SK-N-SH (cell line): ENCODE measurements at regions not wholly inside any gene's neighbourhood (a gene's known extent, or its start where the extent isn't known, plus 50 kb on each side); places are given as distances from the start of the nearest gene placed in this dataset.
A peak's percentile ranks its signal among the peaks of the same experiment; 100 is the strongest.

ENCODE experiments used
- CTCF ChIA-PET: fragments of 300-600, 350-600 bp; formaldehyde crosslinking; extraction: SDS; loops from one replicate; lab custom pipeline; 2021; lab: Yijun Ruan, JAX
- POLR2A ChIA-PET: fragments of 350-600 bp; sonication (Branson Sonifier 250); formaldehyde crosslinking; extraction: SDS; loops from one replicate; lab custom pipeline; 2020; ENCODE audit warnings: antibody characterized with exemption, inconsistent platforms; lab: Yijun Ruan, JAX
- DNase-seq: peaks from one replicate; pipeline ENCODE4 v3.0.0; 2012
- H2AFZ ChIP-seq: fragments of 200-600 bp; sonication (generic); 2 replicates; pipeline ENCODE4 v1.8.1; 2016; ENCODE audit warnings: antibody characterized with exemption, mild to moderate bottlenecking, low read depth
- H3F3A ChIP-seq: fragments of 200-600 bp; sonication (generic); replicated peaks from 2 replicates; pipeline ENCODE3; 2016; ENCODE audit warnings: antibody characterized with exemption, mild to moderate bottlenecking; ENCODE audit not compliant: insufficient read depth
- H3K27ac ChIP-seq, 2 experiments: fragments of 200-500 bp in 1 of 2; fragments of 200-600 bp in 1 of 2; sonication (Bioruptor generic) in 1 of 2; sonication (generic), shearing (Covaris generic) in 1 of 2; 2 replicates each; pipeline versions ENCODE4 v1.5.1 to v1.6.1; 2014 to 2016; ENCODE audit warnings: low read depth in 2 of 2, inconsistent platforms in 1 of 2, low read length in 1 of 2, mild to moderate bottlenecking in 1 of 2, mixed read lengths in 1 of 2
- H3K27me3 ChIP-seq: fragments of 200-600 bp; sonication (generic), shearing (Covaris generic); 2 replicates; pipeline ENCODE4 v1.6.1; 2016; ENCODE audit warnings: mixed run types; ENCODE audit not compliant: insufficient read depth
- H3K36me3 ChIP-seq, 2 experiments: fragments of 200-500 bp in 1 of 2; fragments of 200-600 bp in 1 of 2; sonication (Bioruptor generic) in 1 of 2; sonication (generic) in 1 of 2; replicated peaks in 1 of 2; 2 replicates each; pipeline versions ENCODE3 to v1.5.1; 2014 to 2016; ENCODE audit warnings: low read length in 1 of 2, mild to moderate bottlenecking in 1 of 2; ENCODE audit not compliant: insufficient read depth in 2 of 2, control insufficient read depth in 1 of 2
- H3K4me1 ChIP-seq, 2 experiments: fragments of 200-500 bp in 1 of 2; fragments of 200-600 bp in 1 of 2; sonication (Bioruptor generic) in 1 of 2; sonication (generic), shearing (Covaris generic) in 1 of 2; 2 replicates each; pipeline versions ENCODE4 v1.5.1 to v1.6.1; 2014 to 2016; ENCODE audit warnings: low read depth in 1 of 2, low read length in 1 of 2, mixed run types in 1 of 2; ENCODE audit not compliant: insufficient read depth in 2 of 2, control insufficient read depth in 1 of 2
- H3K4me2 ChIP-seq: fragments of 200-600 bp; sonication (generic), shearing (Covaris generic); 2 replicates; pipeline ENCODE4 v1.6.1; 2017; ENCODE audit warnings: mixed run types
- H3K4me3 ChIP-seq, 2 experiments: fragments of 200-500 bp in 1 of 2; fragments of 200-600 bp in 1 of 2; sonication (Bioruptor generic) in 1 of 2; sonication (generic), shearing (Covaris generic) in 1 of 2; 2 replicates each; pipeline versions ENCODE4 v1.5.1 to v1.8.1; 2014 to 2016; ENCODE audit warnings: low read depth in 2 of 2, inconsistent platforms in 1 of 2, low read length in 1 of 2, mild to moderate bottlenecking in 1 of 2, mixed read lengths in 1 of 2, moderate library complexity in 1 of 2
- H3K79me2 ChIP-seq: fragments of 200-600 bp; sonication (generic); 2 replicates; pipeline ENCODE4 v1.8.1; 2017; ENCODE audit warnings: mild to moderate bottlenecking; ENCODE audit not compliant: insufficient read depth
- H3K9ac ChIP-seq: fragments of 200-600 bp; sonication (generic); 2 replicates; pipeline ENCODE4 v1.6.1; 2017; ENCODE audit warnings: mixed run types
- H3K9me2 ChIP-seq: fragments of 200-600 bp; sonication (generic); 2 replicates; pipeline ENCODE4 v1.6.1; 2017; ENCODE audit warnings: mixed run types
- H3K9me3 ChIP-seq: fragments of 200-600 bp; sonication (generic); 2 replicates; pipeline ENCODE4 v1.6.1; 2017; ENCODE audit warnings: mixed run types, mild to moderate bottlenecking, moderate library complexity
- H4K20me1 ChIP-seq: fragments of 200-600 bp; sonication (generic); 2 replicates; pipeline ENCODE4 v1.6.1; 2017; ENCODE audit warnings: mild to moderate bottlenecking, mixed run types; ENCODE audit not compliant: insufficient read depth
- EP300 ChIP-seq, 2 experiments: IDR thresholded peaks; 2 replicates each; pipeline versions ENCODE4 v1.4.0 to v1.6.1; 2012; ENCODE audit warnings: borderline replicate concordance in 1 of 2, low read depth in 1 of 2, low read length in 1 of 2
- EZH2phosphoT487 ChIP-seq: fragments of 200-600 bp; sonication (generic); IDR thresholded peaks from 2 replicates; pipeline ENCODE4 v1.6.1; 2017; ENCODE audit warnings: low read depth, mixed run types, mild to moderate bottlenecking, antibody characterized with exemption, moderate library complexity, borderline replicate concordance
- MEF2A ChIP-seq: IDR thresholded peaks from 2 replicates; pipeline ENCODE4 v1.4.0; 2012; ENCODE audit warnings: low read depth, borderline replicate concordance
- RAD21 ChIP-seq: IDR thresholded peaks from 2 replicates; pipeline ENCODE4 v1.6.1; 2012; ENCODE audit warnings: mild to moderate bottlenecking, low read length
- RCOR1 ChIP-seq: fragments of 150-350 bp; IDR thresholded peaks from 2 replicates; pipeline ENCODE4 v1.6.1; 2017; ENCODE audit warnings: antibody characterized with exemption, low read length
- RFX5 ChIP-seq: IDR thresholded peaks from 2 replicates; pipeline ENCODE4 v1.6.1; 2012; ENCODE audit warnings: mild to moderate bottlenecking, improper control_type of control experiment, low read length
- SIN3A ChIP-seq: IDR thresholded peaks from 2 replicates; pipeline ENCODE4 v1.6.1; 2012; ENCODE audit warnings: low read depth, mild to moderate bottlenecking, low read length, moderate library complexity, borderline replicate concordance
- SMC3 ChIP-seq: IDR thresholded peaks from 2 replicates; pipeline ENCODE4 v1.6.1; 2012; ENCODE audit warnings: low read depth, low read length, improper control_type of control experiment
- TAF1 ChIP-seq: IDR thresholded peaks from 2 replicates; pipeline ENCODE4 v1.6.1; 2012; ENCODE audit warnings: low read depth, mild to moderate bottlenecking, low read length, moderate library complexity, borderline replicate concordance
- USF1 ChIP-seq: IDR thresholded peaks from 2 replicates; pipeline ENCODE4 v1.4.0; 2012; ENCODE audit warnings: low read depth, borderline replicate concordance
- WGBS: methylation state at CpG from one replicate; pipeline ENCODE4 v1.1.6; 2017; ENCODE audit warnings: low lambda C conversion rate; 5-methylcytosine and 5-hydroxymethylcytosine counted together
- TF ChIP-seq, protein P1 (sequence below): IDR thresholded peaks from 2 replicates; pipeline ENCODE4 v1.6.1; 2012; ENCODE audit warnings: mild to moderate bottlenecking, low read depth, low read length, moderate library complexity
- TF ChIP-seq, protein P2 (sequence below): IDR thresholded peaks from 2 replicates; pipeline ENCODE4 v1.4.0; 2012; ENCODE audit warnings: low read depth
- TF ChIP-seq, protein P3 (sequence below): fragments of 150-350 bp; IDR thresholded peaks from 2 replicates; pipeline ENCODE4 v1.6.1; 2017; ENCODE audit warnings: antibody characterized with exemption, low read length, low read depth, borderline replicate concordance

GRCh38 chr1:239884796-239885195 is 206.9 kb upstream of the FMN2 start:
- no peak overlapping the region for H3K4me2 ChIP-seq
- 79% methylated on average over 4 of the region's 4 CpGs for WGBS
- no peaks in the 10 kb centered on the region for H3K79me2 ChIP-seq
- H3K9ac ChIP-seq: no peak overlapping the region
- CTCF ChIA-PET: no interaction called here
- H2AFZ ChIP-seq: no peak overlapping the region
- H3K27ac ChIP-seq: peak overlapping the region in 1 of 2 experiments; percentile 69; a peak in 1 of 4 replicates
- no peaks in the 10 kb centered on the region for H4K20me1 ChIP-seq
- no peaks in the 10 kb centered on the region for H3K9me3 ChIP-seq
- no peaks in the 10 kb centered on the region for H3K36me3 ChIP-seq
- TF ChIP-seq MEF2A (no peak), TAF1 (no peak), RFX5 (no peak), SIN3A (no peak), EZH2phosphoT487 (no peak), SMC3 (no peak), RCOR1 (no peak), RAD21 (no peak), USF1 (no peak), EP300 (IDR thresholded peaks at IDR 0.05; ENCODE audit: borderline replicate concordance in 1 of 2, low read depth in 1 of 2, low read length in 1 of 2) (no peak)
- TF ChIP-seq, protein P1, sequence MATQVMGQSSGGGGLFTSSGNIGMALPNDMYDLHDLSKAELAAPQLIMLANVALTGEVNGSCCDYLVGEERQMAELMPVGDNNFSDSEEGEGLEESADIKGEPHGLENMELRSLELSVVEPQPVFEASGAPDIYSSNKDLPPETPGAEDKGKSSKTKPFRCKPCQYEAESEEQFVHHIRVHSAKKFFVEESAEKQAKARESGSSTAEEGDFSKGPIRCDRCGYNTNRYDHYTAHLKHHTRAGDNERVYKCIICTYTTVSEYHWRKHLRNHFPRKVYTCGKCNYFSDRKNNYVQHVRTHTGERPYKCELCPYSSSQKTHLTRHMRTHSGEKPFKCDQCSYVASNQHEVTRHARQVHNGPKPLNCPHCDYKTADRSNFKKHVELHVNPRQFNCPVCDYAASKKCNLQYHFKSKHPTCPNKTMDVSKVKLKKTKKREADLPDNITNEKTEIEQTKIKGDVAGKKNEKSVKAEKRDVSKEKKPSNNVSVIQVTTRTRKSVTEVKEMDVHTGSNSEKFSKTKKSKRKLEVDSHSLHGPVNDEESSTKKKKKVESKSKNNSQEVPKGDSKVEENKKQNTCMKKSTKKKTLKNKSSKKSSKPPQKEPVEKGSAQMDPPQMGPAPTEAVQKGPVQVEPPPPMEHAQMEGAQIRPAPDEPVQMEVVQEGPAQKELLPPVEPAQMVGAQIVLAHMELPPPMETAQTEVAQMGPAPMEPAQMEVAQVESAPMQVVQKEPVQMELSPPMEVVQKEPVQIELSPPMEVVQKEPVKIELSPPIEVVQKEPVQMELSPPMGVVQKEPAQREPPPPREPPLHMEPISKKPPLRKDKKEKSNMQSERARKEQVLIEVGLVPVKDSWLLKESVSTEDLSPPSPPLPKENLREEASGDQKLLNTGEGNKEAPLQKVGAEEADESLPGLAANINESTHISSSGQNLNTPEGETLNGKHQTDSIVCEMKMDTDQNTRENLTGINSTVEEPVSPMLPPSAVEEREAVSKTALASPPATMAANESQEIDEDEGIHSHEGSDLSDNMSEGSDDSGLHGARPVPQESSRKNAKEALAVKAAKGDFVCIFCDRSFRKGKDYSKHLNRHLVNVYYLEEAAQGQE: no peak
- TF ChIP-seq, protein P2, sequence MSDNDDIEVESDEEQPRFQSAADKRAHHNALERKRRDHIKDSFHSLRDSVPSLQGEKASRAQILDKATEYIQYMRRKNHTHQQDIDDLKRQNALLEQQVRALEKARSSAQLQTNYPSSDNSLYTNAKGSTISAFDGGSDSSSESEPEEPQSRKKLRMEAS: no peak
- TF ChIP-seq, protein P3, sequence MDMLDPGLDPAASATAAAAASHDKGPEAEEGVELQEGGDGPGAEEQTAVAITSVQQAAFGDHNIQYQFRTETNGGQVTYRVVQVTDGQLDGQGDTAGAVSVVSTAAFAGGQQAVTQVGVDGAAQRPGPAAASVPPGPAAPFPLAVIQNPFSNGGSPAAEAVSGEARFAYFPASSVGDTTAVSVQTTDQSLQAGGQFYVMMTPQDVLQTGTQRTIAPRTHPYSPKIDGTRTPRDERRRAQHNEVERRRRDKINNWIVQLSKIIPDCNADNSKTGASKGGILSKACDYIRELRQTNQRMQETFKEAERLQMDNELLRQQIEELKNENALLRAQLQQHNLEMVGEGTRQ: no peak
- POLR2A ChIA-PET: no interaction called here
- peaks cover 0 to 14% of the 10 kb centered on the region in 2 experiments; a peak in 2 of 4 replicates for H3K4me1 ChIP-seq
- H3K27me3 ChIP-seq: no peaks in the 10 kb centered on the region
- no peak overlapping the region for H3K4me3 ChIP-seq
- H3K9me2 ChIP-seq: no peaks in the 10 kb centered on the region
- no peak for DNase-seq
- H3F3A ChIP-seq: no peaks in the 10 kb centered on the region
